ENCODE measurements at regions not wholly inside any gene's neighbourhood (a gene's known extent, or its start where the extent isn't known, plus 50 kb on each side); places are given as distances from the start of the nearest gene placed in this dataset.

DNA sequence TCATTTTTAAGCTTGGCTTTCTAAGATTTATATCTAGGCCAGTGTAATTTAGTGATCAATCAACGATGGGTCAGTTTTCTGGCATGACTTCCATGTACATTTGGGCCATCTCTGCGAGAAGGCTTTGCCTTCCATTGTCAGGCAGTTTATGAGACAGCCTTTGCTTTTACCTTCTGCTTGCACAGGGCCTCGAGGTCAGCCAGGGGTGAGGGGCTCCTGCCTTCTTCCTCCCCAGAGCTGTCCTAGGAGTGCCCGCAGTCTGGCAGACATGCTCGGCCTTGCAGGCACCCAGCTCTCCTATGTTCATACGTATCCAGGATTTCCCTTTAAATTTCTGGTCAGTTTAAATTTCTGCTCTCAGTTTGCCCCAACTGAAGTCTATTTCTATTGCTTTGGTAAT lies 367.2 kb downstream of the SMOC2 start:
- TF ChIP-seq, protein P1, sequence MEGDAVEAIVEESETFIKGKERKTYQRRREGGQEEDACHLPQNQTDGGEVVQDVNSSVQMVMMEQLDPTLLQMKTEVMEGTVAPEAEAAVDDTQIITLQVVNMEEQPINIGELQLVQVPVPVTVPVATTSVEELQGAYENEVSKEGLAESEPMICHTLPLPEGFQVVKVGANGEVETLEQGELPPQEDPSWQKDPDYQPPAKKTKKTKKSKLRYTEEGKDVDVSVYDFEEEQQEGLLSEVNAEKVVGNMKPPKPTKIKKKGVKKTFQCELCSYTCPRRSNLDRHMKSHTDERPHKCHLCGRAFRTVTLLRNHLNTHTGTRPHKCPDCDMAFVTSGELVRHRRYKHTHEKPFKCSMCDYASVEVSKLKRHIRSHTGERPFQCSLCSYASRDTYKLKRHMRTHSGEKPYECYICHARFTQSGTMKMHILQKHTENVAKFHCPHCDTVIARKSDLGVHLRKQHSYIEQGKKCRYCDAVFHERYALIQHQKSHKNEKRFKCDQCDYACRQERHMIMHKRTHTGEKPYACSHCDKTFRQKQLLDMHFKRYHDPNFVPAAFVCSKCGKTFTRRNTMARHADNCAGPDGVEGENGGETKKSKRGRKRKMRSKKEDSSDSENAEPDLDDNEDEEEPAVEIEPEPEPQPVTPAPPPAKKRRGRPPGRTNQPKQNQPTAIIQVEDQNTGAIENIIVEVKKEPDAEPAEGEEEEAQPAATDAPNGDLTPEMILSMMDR (IDR thresholded peaks at IDR 0.05; ENCODE audit: low read depth, low read length, missing input control), result no peak
- TF ChIP-seq JUND (IDR thresholded peaks at IDR 0.05), result no peak
- no peak for TF ChIP-seq SP1 (IDR thresholded peaks at IDR 0.05)
- TF ChIP-seq RXRA (IDR thresholded peaks at IDR 0.05), result no peak
- TF ChIP-seq, protein P2, sequence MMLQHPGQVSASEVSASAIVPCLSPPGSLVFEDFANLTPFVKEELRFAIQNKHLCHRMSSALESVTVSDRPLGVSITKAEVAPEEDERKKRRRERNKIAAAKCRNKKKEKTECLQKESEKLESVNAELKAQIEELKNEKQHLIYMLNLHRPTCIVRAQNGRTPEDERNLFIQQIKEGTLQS (IDR thresholded peaks at IDR 0.05), result no peak
- no peak for TF ChIP-seq YY1 (IDR thresholded peaks at IDR 0.05)
- TF ChIP-seq, protein P3, sequence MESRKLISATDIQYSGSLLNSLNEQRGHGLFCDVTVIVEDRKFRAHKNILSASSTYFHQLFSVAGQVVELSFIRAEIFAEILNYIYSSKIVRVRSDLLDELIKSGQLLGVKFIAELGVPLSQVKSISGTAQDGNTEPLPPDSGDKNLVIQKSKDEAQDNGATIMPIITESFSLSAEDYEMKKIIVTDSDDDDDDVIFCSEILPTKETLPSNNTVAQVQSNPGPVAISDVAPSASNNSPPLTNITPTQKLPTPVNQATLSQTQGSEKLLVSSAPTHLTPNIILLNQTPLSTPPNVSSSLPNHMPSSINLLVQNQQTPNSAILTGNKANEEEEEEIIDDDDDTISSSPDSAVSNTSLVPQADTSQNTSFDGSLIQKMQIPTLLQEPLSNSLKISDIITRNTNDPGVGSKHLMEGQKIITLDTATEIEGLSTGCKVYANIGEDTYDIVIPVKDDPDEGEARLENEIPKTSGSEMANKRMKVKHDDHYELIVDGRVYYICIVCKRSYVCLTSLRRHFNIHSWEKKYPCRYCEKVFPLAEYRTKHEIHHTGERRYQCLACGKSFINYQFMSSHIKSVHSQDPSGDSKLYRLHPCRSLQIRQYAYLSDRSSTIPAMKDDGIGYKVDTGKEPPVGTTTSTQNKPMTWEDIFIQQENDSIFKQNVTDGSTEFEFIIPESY (IDR thresholded peaks at IDR 0.05), result no peak

All from liver (tissue), 3 donors.